Hematopoietic multipotent progenitor cell treated with erythropoietin and hydrocortisone succinate and interleukin-3 and kit ligand, for 4 days (in vitro differentiated cells): ENCODE measurements at regions not wholly inside any gene's neighbourhood (a gene's known extent, or its start where the extent isn't known, plus 50 kb on each side); places are given as distances from the start of the nearest gene placed in this dataset.
"Not testable (repeated sequence)": the region's sequence is repeated elsewhere in the genome, so short reads cannot be mapped to it uniquely, and the experiment has no call there.

ENCODE experiments used
- DNase-seq: peaks from one replicate; pipeline ENCODE4 v3.0.0-alpha.2; 2015

DNA sequence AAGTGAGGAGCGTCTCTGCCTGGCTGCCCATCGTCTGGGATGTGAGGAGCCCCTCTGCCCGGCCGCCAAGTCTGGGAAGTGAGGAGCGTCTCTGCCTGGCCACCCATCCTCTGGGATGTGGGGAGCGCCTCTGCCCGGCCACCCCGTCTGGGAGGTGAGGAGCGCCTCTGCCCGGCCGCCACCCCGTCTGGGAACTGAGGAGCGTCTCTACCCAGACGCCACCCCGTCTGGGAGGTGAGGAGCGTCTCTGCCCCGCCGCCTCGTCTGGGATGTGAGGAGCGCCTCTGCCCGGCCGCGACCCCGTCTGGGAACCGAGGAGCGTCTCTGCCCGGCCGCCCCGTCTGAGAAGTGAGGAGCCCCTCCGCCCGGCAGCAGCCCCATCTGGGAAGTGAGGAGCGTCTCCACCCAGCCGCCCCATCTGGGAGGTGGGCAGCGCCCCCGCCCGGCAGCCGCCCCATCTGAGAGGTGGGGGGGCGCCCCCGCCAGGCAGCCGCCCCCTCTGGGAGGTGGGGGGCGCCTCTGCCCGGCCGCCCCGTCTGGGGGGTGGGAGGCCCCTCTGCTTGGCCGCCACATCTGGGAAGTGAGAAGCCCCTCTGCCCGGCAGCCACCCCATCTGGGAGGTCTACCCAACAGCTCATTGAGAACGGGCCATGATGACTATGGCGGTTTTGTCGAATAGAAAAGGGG is 228.4 kb downstream of the CAAP1 start:
- not testable (repeated sequence) for DNase-seq

- DNase-seq = no peak
These were observed 230.1 kb downstream of the CAAP1 start for GRCh38 chr9:26662476-26662875.

GRCh38 chr9:26658476-26658875 is 234.1 kb downstream of the CAAP1 start:
- DNase-seq = no peak

GRCh38 chr9:26657958-26658357 is 234.6 kb downstream of the CAAP1 start:
- DNase-seq = no peak

GRCh38 chr9:26656003-26656870 is 236.4 kb downstream of the CAAP1 start:
- peak; percentile 20 for DNase-seq

- DNase-seq = no peak
These were observed 237.4 kb downstream of the CAAP1 start for GRCh38 chr9:26655166-26655565.

GRCh38 chr9:26650325-26650724 is 242.3 kb downstream of the CAAP1 start:
- no peak for DNase-seq

GRCh38 chr9:26643826-26644225 is 248.8 kb downstream of the CAAP1 start:
- DNase-seq = no peak

DNA sequence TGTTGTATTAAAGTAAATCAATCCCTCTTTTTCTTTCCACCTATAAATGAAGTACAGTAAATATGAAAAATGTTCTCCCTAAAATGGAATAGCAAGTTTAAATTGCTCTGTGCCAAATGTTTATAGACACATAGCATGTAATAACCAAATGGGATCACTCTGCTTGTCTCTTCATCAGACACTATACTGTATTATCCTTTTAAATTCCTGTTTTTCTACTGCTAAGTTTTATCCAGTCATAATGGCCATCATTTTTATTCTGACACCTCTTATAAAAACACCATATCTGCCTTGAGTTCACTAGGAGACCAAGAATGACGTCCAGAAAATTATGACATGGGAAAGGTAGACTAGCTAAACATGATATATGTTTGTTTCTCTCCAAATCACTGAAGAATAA is 252.8 kb downstream of the CAAP1 start:
- no peak for DNase-seq

DNA sequence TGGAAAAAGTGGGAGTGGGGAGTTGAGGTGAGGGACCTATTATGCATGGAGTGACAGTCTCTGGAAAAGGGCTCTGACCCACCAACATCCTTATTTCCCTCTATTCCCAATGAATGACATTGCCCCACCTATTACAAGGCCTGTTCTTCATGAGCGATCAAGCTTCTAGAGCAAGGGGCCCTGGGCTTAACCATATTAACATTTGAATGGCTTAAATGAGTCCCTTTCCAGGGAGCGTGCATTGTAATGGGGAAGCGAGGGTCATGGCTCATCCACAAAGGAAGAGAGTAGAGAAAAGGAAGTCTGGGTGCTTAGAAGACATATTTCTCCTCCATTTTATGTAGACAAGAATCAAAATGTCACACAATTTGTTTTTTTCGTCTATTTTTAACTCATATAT is 255.5 kb downstream of the CAAP1 start:
- DNase-seq = no peak

- peak; percentile 3 for DNase-seq
These were observed 278.7 kb downstream of the CAAP1 start for GRCh38 chr9:26613851-26614350.

GRCh38 chr9:26612211-26612610 is 280.4 kb downstream of the CAAP1 start:
- no peak for DNase-seq

- no peak for DNase-seq
These were observed 285.8 kb downstream of the CAAP1 start for GRCh38 chr9:26606756-26607155.

DNA sequence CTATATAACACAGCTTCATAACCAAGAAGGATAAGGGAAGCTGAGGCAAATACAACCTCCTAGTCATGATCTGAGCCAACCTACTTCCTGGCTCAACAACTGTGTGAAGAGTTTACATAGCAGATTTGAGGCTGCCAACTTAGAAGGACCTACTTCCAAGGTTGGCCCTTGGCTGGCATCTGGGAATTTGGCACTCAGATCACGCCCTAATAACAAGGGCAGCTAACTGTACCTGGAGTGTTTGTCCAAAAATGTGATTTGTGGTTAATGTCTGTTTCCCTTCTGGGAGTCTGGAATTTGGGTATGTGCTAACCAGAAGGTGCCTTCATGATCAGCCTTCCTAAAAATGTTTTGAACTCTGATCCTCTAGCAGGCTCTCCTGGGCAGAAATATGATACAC is 287.2 kb downstream of the CAAP1 start:
- DNase-seq = no peak

GRCh38 chr9:26604076-26604662 is 288.4 kb downstream of the CAAP1 start:
- DNase-seq = no peak

DNA sequence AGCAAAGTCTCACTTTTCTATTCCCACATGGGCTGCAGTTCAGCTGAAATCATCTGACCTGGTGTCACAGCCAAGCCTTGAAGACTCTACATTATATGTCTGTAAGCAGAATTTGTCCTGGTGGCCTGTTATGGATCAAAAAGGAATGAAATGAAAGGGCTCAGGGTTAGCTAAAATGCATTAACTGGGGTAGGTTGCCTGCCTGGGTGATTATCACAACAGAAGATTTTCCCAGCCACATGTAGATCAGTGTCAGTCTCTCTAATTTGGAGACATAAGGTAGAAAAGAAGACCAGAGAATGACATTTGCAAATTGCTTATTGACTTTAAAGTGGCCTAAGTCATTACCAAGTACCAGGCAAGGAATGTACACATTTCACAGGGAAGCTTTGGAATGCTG is 289.0 kb downstream of the CAAP1 start:
- no peak for DNase-seq

DNA sequence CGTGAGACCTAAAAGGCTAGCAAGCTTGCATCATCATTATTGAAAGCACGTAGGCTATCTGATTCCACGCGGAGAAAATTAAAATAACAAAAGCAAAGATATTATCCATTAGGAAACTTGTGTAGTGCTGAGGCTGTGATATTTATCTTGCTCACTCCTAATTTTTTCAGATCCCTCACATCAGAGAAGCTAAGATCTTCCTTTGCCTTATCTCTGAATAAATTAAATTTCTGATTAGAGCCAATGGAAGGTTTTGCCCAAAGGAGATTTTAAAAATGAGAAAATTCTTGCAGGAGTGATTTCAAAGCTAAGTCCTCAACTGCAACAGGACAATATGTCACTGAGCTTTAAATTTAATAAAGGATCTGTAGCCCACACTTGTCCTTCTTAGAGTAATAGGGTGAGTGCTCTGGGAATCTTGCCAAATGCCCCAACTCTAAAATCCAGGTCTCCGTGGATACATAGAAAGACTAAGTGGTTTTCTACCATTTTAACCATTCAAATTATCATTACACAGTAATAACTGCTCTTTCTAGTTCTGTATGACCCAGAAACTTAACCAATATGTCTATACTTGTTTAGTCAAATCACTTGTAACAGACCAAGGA is 295.0 kb downstream of the CAAP1 start:
- DNase-seq = no peak

- DNase-seq = no peak
These were observed 313.5 kb downstream of the CAAP1 start for GRCh38 chr9:26579056-26579455.

DNA sequence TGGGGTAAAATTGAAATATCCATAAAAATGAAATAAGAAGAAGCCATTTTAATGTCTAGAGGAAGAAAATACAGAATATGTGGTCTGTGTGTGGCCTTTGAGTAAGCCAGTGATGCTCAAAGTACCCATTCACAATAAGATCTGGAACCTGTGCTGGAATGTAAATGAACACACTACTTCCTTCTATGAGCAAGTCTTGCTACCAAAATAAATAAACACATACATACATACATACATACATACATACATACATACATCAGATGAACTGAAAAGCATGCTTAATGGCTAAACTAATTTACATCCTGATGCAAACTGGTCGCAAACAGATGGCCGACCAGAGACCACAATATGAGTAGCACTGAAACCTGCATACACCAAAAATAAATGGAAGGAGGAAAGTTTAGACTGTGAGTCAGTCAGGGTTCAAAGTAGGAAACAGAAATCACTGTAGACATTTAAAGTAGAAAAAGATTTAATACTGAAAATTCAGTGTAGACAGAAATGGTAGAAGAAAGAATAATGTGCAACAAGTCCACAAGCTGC is 317.6 kb downstream of the CAAP1 start:
- no peak for DNase-seq

DNA sequence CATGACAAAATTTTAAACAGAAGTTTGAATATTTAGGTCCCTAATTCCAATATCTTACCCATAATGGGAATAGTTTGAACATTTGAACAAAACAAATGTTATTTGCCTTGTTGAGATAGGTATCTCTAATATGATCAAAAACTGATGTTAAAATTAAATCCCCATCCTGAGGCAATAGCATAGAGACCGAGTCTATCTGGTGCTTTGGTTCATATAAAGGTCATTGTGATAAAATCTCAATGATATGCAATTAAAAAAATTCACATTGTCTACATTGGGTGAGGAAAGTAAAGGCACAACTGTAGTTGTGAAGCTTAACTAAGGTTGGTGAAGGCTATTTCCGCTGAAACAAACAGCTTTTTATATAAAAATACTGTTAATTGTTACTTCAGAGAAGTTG is 318.3 kb downstream of the CAAP1 start:
- DNase-seq = no peak

GRCh38 chr9:26567976-26568375 is 324.6 kb downstream of the CAAP1 start:
- DNase-seq = no peak

- DNase-seq = no peak
These were observed 326.5 kb downstream of the CAAP1 start for GRCh38 chr9:26566141-26566540.

GRCh38 chr9:26565118-26565517 is 327.5 kb downstream of the CAAP1 start:
- DNase-seq = no peak
